ENCODE measurements at regions not wholly inside any gene's neighbourhood (a gene's known extent, or its start where the extent isn't known, plus 50 kb on each side); places are given as distances from the start of the nearest gene placed in this dataset.

DNA sequence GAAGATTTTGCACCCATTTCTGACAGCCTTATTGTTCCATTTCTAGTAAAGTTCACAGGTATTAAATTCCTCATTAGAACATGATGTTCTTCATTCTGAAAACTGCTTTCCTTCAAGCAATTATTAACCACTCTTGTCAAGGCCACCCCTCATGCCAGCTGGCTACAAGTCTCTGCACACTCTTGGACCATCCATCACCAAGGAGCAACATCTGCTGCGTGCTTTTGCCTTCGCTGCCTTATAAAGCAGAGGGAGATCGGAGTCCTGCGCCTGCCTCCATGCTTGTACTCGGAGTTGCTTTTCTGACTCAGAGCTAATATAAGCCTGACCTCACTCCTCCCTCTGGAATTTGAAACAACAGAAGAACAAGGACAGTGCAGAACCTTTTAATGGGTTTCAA is 529.9 kb upstream of the DPP6 start:
- TF ChIP-seq EZH2 (IDR thresholded peaks at IDR 0.05; ENCODE audit: insufficient read depth, poor library complexity, severe bottlenecking) (no peak), EZH2phosphoT487 (IDR thresholded peaks at IDR 0.05; ENCODE audit: insufficient read depth, low read depth) (no peak)
